ENCODE measurements at regions not wholly inside any gene's neighbourhood (a gene's known extent, or its start where the extent isn't known, plus 50 kb on each side); places are given as distances from the start of the nearest gene placed in this dataset.
"Not testable (repeated sequence)": the region's sequence is repeated elsewhere in the genome, so short reads cannot be mapped to it uniquely, and the experiment has no call there.

DNA sequence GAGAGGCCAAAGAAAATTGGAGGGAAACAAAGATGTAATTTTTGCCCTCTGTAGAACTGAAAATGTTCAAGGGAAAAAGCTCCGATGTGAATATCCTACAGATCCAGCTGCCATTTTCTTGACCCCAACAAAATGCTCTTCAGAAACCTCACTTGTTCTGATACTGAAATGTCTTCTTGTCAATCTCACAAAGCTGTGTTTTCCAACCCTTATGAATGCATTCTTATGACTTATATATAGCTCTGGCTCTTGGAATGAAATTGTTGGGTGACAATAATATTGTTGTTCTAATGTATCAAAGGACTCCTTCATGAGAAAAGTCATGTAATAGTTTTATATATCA is 157.1 kb upstream of the TGFBR2 start:
- H3K36me3 ChIP-seq = no peaks in the 10 kb centered on the region
- H3K4me1 ChIP-seq (replicated peaks) = no peaks in the 10 kb centered on the region
- no peak overlapping the region for H3K27ac ChIP-seq
- no peaks in the 10 kb centered on the region for H3K9me3 ChIP-seq (replicated peaks)
- no peak for DNase-seq (ENCODE audit: low read depth in 1 of 2, low spot score in 2 of 2)
- H3K4me3 ChIP-seq = no peak overlapping the region
- H3K27me3 ChIP-seq (replicated peaks) = no peaks in the 10 kb centered on the region

DNA sequence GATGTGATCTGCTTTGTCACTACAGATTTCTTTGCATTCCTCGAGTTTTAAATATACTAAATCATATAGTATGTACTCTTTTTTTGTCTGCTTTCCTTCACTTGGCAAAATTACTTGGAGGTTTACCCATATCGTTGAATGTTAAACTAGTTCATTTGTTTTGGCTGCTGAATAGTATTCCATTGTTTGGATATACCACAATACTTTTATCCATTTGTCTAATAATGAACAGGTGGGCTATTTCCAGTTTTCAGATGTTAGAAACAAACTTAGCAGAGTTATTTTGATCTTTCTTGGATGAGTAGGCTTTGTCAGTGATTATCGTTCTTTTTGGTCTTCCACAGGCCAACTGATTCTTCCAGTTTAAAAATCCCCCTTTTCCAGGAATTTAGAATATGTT is 154.0 kb upstream of the TGFBR2 start:
- H3K9me3 ChIP-seq (replicated peaks) = no peaks in the 10 kb centered on the region

DNA sequence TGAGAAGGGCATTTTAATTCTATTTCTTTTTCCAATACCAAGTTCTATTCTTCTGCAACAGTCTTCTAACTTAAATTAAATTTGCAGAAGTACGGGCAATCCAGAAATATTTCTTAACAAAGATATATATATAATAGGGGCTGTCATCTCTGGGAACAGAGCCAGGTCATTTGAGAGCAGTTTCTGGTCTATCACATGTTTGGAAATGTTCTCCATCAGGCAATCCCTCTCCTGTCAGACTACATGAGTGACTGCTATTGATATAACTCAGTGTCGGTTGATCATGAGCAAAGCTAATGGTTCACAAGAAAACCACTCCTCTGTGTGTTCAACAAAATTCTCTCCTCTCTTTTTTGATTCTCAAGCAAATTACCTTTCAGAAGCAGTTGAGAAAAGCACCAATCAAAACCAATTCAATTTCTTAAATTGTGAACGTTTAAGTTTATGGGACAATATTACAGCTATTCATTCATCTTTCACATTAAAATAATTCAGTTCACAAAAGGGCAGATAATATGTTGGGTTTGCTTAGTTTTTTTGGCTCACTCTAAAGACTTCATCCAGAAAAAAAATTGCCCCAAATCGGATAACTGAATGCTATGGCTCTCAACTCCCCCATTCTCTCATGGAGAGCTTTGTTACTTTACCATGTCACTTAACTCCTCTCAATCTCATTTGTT is 152.9 kb upstream of the TGFBR2 start:
- Histone ChIP-seq H3K9me3 (replicated peaks) (no peaks in the 10 kb centered on the region), H3K27ac (no peak overlapping the region), H3K36me3 (no peaks in the 10 kb centered on the region), H3K27me3 (replicated peaks) (no peaks in the 10 kb centered on the region), H3K4me1 (replicated peaks) (no peaks in the 10 kb centered on the region), H3K4me3 (no peak overlapping the region)
- no peak for DNase-seq (ENCODE audit: low read depth in 1 of 2, low spot score in 2 of 2)

More for the DNA sequence above, 154.0 kb upstream of the TGFBR2 start:
- DNase-seq (ENCODE audit: low read depth in 1 of 2, low spot score in 2 of 2) = no peak
- no peak overlapping the region for H3K4me3 ChIP-seq
- H3K36me3 ChIP-seq = no peaks in the 10 kb centered on the region
- H3K27me3 ChIP-seq (replicated peaks) = no peaks in the 10 kb centered on the region
- no peak overlapping the region for H3K27ac ChIP-seq
- no peaks in the 10 kb centered on the region for H3K4me1 ChIP-seq (replicated peaks)

DNA sequence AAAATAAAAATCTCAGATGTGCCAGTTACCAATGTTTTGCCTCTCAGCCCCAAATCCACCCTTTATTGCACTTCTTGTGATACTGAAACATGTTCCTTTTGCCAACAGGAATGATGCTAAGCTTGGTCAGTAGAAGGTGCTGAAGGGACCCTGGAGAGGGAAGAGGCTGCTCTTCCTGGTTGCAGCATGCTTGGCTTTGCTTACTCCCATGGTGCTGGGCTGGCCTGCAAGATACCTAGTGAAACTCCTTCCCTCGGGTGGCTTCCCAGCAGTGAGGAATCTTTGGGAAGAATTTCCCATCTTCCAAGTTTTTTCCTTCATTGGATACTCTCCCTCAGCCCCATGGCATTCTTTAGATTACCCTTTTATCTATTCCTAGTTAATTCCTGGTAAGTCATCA is 151.8 kb upstream of the TGFBR2 start:
- no peaks in the 10 kb centered on the region for H3K9me3 ChIP-seq (replicated peaks)
- no peak overlapping the region for H3K4me3 ChIP-seq
- H3K36me3 ChIP-seq = no peaks in the 10 kb centered on the region
- DNase-seq (ENCODE audit: low read depth in 1 of 2, low spot score in 2 of 2) = no peak
- H3K4me1 ChIP-seq (replicated peaks) = no peaks in the 10 kb centered on the region
- no peaks in the 10 kb centered on the region for H3K27me3 ChIP-seq (replicated peaks)
- H3K27ac ChIP-seq = no peak overlapping the region

DNA sequence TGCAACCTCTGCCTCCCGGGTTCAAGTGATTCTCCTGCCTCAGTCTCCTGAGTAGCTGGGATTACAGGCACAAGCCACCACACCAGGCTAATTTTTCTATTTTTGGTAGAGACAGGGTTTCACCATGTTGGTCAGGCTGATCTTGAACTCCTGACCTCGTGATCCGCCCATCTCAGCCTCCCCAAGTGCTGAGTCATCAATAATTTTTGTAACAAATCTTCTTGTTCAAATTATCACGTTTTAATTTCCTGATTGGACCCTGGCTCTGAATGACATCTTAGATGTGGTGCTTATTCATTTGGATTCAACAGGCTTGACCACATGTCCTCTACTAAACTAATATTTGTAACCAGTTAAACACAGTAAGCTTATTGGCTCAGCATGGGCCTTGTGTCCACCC is 151.3 kb upstream of the TGFBR2 start:
- H3K4me3 ChIP-seq = not testable (repeated sequence)

DNA sequence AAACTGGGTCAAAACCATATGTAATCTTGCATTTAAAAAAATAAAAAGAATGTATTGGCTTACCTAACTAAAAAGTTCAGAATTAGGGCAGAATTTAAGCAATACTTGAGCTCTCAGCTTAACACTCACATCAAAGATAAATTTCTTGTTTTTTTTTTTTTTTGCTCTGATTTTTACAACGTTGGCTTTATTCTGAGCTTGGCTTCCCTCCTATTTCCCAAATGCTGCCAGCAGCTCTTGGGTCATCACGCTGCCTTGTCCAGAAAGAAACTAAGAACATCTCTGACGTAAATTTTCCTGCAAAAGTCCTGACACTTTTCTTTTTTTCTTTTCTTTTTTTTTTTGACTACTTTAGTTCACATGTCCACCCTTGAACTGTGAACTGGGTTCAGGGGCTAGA is 150.6 kb upstream of the TGFBR2 start:
- no peak overlapping the region for H3K27ac ChIP-seq
- H3K4me1 ChIP-seq (replicated peaks) = no peaks in the 10 kb centered on the region
- H3K4me3 ChIP-seq = no peak overlapping the region
- H3K9me3 ChIP-seq (replicated peaks) = no peaks in the 10 kb centered on the region
- H3K27me3 ChIP-seq (replicated peaks) = no peaks in the 10 kb centered on the region
- DNase-seq (ENCODE audit: low read depth in 1 of 2, low spot score in 2 of 2) = no peak
- no peaks in the 10 kb centered on the region for H3K36me3 ChIP-seq

More for the DNA sequence above, 151.3 kb upstream of the TGFBR2 start:
- DNase-seq (ENCODE audit: low read depth in 1 of 2, low spot score in 2 of 2); H3K36me3 ChIP-seq; H3K4me1 ChIP-seq (replicated peaks); H3K27ac ChIP-seq; H3K9me3 ChIP-seq (replicated peaks); H3K27me3 ChIP-seq (replicated peaks): not testable (repeated sequence)

DNA sequence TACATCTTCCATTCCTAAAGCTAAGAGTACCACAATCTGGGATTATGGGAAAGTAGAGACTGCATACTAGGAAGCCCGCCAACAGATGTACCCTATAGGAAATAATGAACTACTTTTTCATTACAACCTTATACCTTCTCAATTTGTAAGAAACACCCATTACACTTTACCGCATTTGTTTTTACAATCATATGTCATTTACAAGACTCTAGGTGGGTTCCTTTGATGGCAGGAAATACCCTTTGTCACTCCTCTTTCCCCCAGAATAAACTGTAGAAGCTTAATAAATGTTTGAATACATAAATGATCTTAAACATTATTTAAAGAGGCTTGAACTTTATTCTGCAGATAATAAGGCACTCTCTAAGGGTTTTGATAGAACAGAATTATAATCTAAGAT is 150.1 kb upstream of the TGFBR2 start:
- Histone ChIP-seq H3K4me1 (replicated peaks) (no peaks in the 10 kb centered on the region), H3K36me3 (no peaks in the 10 kb centered on the region), H3K27ac (no peak overlapping the region), H3K27me3 (replicated peaks) (no peaks in the 10 kb centered on the region), H3K9me3 (replicated peaks) (no peaks in the 10 kb centered on the region), H3K4me3 (no peak overlapping the region)
- DNase-seq (ENCODE audit: low read depth in 1 of 2, low spot score in 2 of 2) = no peak

DNA sequence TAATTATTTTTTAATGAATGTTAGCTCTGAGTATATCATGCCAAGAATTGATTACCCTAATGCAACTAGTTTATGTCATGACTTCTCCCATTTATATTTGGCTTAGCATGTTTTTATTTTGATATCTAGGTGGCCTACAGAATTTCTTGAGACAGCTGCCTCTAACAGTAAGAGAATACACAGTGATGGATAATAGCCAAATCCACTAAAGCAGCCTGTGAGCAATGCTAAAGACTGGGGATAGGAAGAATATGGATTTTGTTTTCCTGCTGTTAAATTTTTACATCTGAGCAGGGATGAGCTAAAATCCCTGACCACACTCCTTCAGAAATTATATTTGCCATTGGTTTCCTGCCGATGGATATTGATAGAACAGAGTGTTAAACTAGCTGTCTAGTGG is 149.3 kb upstream of the TGFBR2 start:
- Histone ChIP-seq H3K4me1 (replicated peaks) (no peaks in the 10 kb centered on the region), H3K27me3 (replicated peaks) (no peaks in the 10 kb centered on the region), H3K9me3 (replicated peaks) (no peaks in the 10 kb centered on the region), H3K36me3 (no peaks in the 10 kb centered on the region), H3K27ac (no peak overlapping the region), H3K4me3 (no peak overlapping the region)
- DNase-seq (ENCODE audit: low read depth in 1 of 2, low spot score in 2 of 2) = no peak

DNA sequence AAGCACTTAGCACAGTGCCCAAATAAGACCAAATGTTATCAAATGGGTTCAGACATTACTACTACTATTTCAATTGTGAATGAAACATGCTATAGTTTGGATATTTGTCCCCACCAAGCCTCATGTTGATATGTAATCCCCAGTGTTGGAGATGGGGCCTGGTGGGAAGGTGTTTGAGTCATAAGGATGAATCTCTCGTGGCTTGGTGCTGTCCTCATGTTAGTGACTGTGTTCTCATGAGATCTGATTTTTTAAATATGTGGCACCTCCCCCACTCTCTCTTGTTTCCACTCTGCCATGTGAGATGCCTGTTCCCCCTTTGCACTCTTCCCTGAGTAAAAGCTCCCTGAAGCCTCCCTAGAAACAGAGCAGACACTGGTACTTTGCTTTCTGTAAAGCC is 148.7 kb upstream of the TGFBR2 start:
- H3K27me3 ChIP-seq (replicated peaks) = no peaks in the 10 kb centered on the region
- DNase-seq (ENCODE audit: low read depth in 1 of 2, low spot score in 2 of 2) = no peak
- no peak overlapping the region for H3K27ac ChIP-seq
- H3K4me3 ChIP-seq = no peak overlapping the region
- H3K4me1 ChIP-seq (replicated peaks) = no peaks in the 10 kb centered on the region
- H3K9me3 ChIP-seq (replicated peaks) = no peaks in the 10 kb centered on the region
- no peaks in the 10 kb centered on the region for H3K36me3 ChIP-seq

DNA sequence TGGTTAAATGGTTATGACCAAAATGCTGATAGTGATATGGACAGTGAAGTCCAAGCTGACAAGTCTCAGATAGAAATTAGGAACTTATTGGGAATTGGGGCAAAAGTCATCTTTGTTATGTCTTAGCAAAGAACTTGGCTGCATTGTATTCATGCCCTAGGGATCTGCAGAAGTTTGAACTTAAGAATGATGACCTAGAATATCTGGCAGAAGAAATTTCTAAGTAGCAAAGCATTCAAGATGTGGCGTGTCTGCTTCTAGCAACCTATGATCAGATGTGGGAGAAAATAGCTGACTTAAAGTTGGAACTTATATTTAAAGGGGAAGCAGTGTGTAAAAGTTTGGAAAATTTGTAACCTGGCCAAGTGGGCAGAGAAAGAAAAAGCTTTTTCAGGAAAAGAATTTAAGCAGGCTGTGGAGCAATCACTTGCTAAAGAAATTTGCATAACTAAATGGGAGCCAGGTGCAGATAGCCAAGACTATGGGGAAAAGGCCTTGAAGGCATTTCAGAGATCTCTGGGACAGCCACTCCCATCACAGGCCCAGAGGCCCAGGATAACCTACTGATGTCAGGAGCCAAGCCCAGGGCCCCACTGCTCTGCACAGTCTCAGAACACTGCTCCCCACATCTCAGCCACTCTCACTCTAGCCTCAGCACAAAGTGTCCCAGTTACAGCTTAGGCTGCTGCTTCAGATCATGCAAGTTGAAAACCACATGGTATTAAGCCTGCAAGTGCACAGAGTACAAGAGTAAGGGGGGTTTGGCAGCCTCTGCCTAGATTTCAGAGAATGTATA is 147.8 kb upstream of the TGFBR2 start:
- Histone ChIP-seq H3K36me3 (no peaks in the 10 kb centered on the region), H3K27ac (no peak overlapping the region), H3K9me3 (replicated peaks) (no peaks in the 10 kb centered on the region), H3K4me3 (no peak overlapping the region), H3K4me1 (replicated peaks) (no peaks in the 10 kb centered on the region), H3K27me3 (replicated peaks) (no peaks in the 10 kb centered on the region)
- no peak for DNase-seq (ENCODE audit: low read depth in 1 of 2, low spot score in 2 of 2)

DNA sequence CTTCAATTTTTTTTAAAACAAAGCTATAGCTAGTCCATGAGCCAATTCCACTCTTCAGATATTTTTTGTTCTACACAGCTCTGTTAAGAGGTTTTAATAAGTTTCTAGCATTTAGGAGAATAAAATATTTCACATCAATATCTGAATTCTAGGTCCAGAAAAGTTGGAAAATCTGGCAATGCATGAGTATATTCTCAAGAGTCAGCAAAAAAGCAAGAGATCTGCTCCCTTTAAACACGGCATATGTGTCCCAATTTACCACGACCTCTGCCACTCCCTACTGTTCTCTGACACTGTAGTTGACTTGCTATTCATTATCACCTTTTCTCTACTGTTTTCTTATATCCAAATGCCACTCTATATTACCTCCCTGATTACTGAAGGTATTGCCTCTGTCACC is 145.1 kb upstream of the TGFBR2 start:
- Histone ChIP-seq H3K9me3 (replicated peaks) (no peaks in the 10 kb centered on the region), H3K36me3 (no peaks in the 10 kb centered on the region), H3K4me3 (no peak overlapping the region), H3K27me3 (replicated peaks) (no peaks in the 10 kb centered on the region), H3K27ac (no peak overlapping the region), H3K4me1 (replicated peaks) (no peaks in the 10 kb centered on the region)
- no peak for DNase-seq (ENCODE audit: low read depth in 1 of 2, low spot score in 2 of 2)

DNA sequence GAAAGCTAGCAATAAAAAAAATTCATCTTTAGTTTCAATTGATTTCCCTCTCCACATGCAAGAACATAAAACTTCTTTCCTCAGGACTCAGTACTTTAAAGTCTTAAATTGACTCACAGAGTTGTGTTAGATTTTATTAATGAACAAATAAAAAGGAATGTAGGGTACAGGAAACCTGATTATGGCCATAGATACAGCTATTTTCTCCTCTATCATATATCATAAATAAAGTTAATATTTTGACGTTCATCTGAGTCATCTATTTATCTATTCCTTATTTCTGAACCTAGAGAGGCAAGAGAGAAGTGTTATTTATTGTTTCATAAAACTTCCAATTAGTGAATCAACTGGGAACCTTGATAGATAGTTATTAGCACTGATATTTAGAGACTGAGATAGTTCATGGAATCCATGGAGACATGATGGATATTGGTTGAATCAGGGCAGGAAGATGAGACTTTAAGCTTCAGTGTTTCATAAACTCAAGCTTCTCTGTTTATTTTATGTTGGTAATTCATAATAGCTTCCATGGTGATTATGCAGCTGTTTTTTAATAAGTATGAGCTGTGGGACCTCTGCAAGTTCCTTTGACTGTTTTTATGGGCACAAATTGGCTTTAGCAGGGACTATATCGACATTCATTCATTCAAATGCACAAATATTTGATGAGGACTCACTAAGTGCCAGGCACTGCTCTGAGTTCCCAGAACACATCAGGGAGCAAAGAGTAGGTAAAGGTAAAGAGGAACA is 143.5 kb upstream of the TGFBR2 start:
- no peaks in the 10 kb centered on the region for H3K27me3 ChIP-seq (replicated peaks)
- H3K9me3 ChIP-seq (replicated peaks) = no peaks in the 10 kb centered on the region
- no peak for DNase-seq (ENCODE audit: low read depth in 1 of 2, low spot score in 2 of 2)
- no peaks in the 10 kb centered on the region for H3K36me3 ChIP-seq
- no peak overlapping the region for H3K27ac ChIP-seq
- H3K4me3 ChIP-seq = no peak overlapping the region
- H3K4me1 ChIP-seq (replicated peaks) = no peaks in the 10 kb centered on the region

DNA sequence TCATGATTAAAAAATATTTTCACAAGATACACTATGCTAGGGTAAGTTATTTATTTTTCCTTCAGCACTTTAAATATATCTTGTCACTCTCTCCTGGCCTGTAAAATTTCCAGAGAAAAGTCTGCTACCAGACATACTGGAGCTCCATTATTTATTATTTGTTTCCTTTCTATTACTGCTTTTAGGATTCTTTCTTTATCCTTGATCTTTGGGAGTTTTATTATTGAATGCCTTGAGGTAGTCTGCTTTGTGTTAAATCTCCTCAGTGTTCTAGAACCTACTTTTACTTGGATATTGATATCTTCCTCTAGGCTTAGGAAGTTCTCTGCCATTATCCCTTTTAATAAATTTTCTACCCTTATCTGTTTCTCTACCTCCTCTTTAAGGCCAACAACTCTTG is 142.0 kb upstream of the TGFBR2 start:
- H3K27me3 ChIP-seq (replicated peaks) = no peaks in the 10 kb centered on the region
- H3K4me3 ChIP-seq = no peak overlapping the region
- H3K27ac ChIP-seq = no peak overlapping the region
- H3K36me3 ChIP-seq = no peaks in the 10 kb centered on the region
- H3K4me1 ChIP-seq (replicated peaks) = no peaks in the 10 kb centered on the region
- DNase-seq (ENCODE audit: low read depth in 1 of 2, low spot score in 2 of 2) = no peak
- no peaks in the 10 kb centered on the region for H3K9me3 ChIP-seq (replicated peaks)

DNA sequence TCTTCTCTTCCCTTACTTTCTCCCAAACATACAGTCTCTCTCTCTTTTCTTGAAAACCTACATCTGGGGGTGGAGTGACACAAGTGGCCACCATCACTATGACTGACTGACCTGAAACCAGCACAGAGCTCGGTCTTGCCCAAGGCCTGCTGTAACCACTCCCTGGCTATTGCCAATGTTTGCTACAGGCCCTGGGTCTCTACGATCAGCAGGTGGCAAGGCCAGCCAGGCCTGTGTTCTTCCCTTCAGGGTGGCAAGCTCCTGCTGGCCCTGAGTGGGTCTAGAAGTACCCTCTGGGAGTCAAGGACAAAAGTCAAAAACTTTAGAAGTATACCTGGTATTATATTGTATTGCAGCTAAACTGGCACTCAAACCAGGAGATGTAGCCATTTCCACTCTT is 140.9 kb upstream of the TGFBR2 start:
- Histone ChIP-seq H3K4me1 (replicated peaks) (no peaks in the 10 kb centered on the region), H3K4me3 (no peak overlapping the region), H3K27me3 (replicated peaks) (no peaks in the 10 kb centered on the region), H3K27ac (no peak overlapping the region), H3K36me3 (no peaks in the 10 kb centered on the region), H3K9me3 (replicated peaks) (no peaks in the 10 kb centered on the region)
- no peak for DNase-seq (ENCODE audit: low read depth in 1 of 2, low spot score in 2 of 2)
